HG03442 (cell line): ENCODE measurements at regions not wholly inside any gene's neighbourhood (a gene's known extent, or its start where the extent isn't known, plus 50 kb on each side); places are given as distances from the start of the nearest gene placed in this dataset.
"Not testable (repeated sequence)": the region's sequence is repeated elsewhere in the genome, so short reads cannot be mapped to it uniquely, and the experiment has no call there.

Experiments used
- ATAC-seq: cut with Tn5 transposase; IDR thresholded peaks from one replicate; pipeline ENCODE4 v1.9.1; 2021; ENCODE audit warnings: mild to moderate bottlenecking, moderate library complexity; ENCODE audit not compliant: unreplicated experiment

- ATAC-seq, result not testable (repeated sequence)
These were observed 111.6 kb downstream of the PPIAL4A start for GRCh38 chr1:121001090-121001726.

GRCh38 chr1:121003230-121003629 is 113.7 kb downstream of the PPIAL4A start:
- ATAC-seq, result not testable (repeated sequence)

GRCh38 chr1:121006826-121007225 is 117.3 kb downstream of the PPIAL4A start:
- not testable (repeated sequence) for ATAC-seq

GRCh38 chr1:121007755-121008154 is 118.2 kb downstream of the PPIAL4A start:
- not testable (repeated sequence) for ATAC-seq

GRCh38 chr1:121008512-121009215 is 119.1 kb downstream of the PPIAL4A start:
- ATAC-seq, result not testable (repeated sequence)

- ATAC-seq, result not testable (repeated sequence)
These were observed 119.9 kb downstream of the PPIAL4A start for GRCh38 chr1:121009216-121010057.

- not testable (repeated sequence) for ATAC-seq
These were observed 120.6 kb downstream of the PPIAL4A start for GRCh38 chr1:121010141-121010540.

- not testable (repeated sequence) for ATAC-seq
These were observed 123.6 kb downstream of the PPIAL4A start for GRCh38 chr1:121013181-121013580.

- ATAC-seq, result not testable (repeated sequence)
These were observed 126.8 kb downstream of the PPIAL4A start for GRCh38 chr1:121016182-121017028.

- peak; percentile 60 for ATAC-seq
These were observed 130.3 kb downstream of the PPIAL4A start for GRCh38 chr1:121019715-121020349.

- ATAC-seq, result not testable (repeated sequence)
These were observed 131.0 kb downstream of the PPIAL4A start for GRCh38 chr1:121020350-121021236.

GRCh38 chr1:121021716-121022115 is 132.1 kb downstream of the PPIAL4A start:
- not testable (repeated sequence) for ATAC-seq

GRCh38 chr1:121032878-121033494 is 143.4 kb downstream of the PPIAL4A start:
- not testable (repeated sequence) for ATAC-seq

GRCh38 chr1:121036792-121037191 is 147.2 kb downstream of the PPIAL4A start:
- ATAC-seq, result not testable (repeated sequence)

- not testable (repeated sequence) for ATAC-seq
These were observed 143.2 kb downstream of the FAM72B start for GRCh38 chr1:121040974-121041373.

- ATAC-seq, result not testable (repeated sequence)
These were observed 142.6 kb downstream of the FAM72B start for GRCh38 chr1:121041497-121041896.

- not testable (repeated sequence) for ATAC-seq
These were observed 141.3 kb downstream of the FAM72B start for GRCh38 chr1:121042882-121043281.

- ATAC-seq, result not testable (repeated sequence)
These were observed 135.8 kb downstream of the FAM72B start for GRCh38 chr1:121048293-121048752.
